GM13976 (cell line): ENCODE measurements at regions not wholly inside any gene's neighbourhood (a gene's known extent, or its start where the extent isn't known, plus 50 kb on each side); places are given as distances from the start of the nearest gene placed in this dataset.

Source experiments
- DNase-seq: peaks from one replicate; pipeline ENCODE4 v3.0.0; 2012; ENCODE audit warnings: low spot score
- in situ Hi-C: fragments of 300-500 bp; cut with MboI; formaldehyde crosslinking; loops from one replicate; pipeline ENCODE4 v1.12.0; 2022; ENCODE audit warnings: low sequenced_read_pairs, mixed read lengths, inconsistent platforms; ENCODE audit not compliant: unreplicated experiment
- TF ChIP-seq, protein P1 (sequence below): IDR thresholded peaks from 2 replicates; pipeline ENCODE4 v1.5.1; 2012; ENCODE audit warnings: borderline replicate concordance, mild to moderate bottlenecking; ENCODE audit not compliant: insufficient read depth; ENCODE audit errors: extremely low read depth, missing control alignments, control extremely low read depth

DNA sequence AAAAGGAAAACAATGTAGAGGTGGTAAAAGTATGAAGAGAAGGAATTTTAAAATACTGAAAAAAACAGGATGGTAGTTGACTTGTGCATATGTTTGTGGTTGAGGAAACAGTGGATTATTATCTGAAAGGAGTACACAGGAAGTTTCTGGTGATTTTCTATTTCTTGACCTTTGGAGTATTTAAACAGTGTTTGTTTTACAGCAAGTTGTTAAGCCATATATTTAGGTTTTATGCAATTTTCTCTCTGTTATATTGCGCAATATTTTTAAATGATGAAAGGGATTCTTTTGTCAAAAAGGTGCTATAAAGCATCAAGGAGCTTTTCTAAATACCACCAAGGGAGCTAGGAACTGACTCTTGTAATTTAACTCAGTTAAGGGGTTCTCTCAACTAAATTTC is 343.1 kb upstream of the MAOA start:
- TF ChIP-seq, protein P1, sequence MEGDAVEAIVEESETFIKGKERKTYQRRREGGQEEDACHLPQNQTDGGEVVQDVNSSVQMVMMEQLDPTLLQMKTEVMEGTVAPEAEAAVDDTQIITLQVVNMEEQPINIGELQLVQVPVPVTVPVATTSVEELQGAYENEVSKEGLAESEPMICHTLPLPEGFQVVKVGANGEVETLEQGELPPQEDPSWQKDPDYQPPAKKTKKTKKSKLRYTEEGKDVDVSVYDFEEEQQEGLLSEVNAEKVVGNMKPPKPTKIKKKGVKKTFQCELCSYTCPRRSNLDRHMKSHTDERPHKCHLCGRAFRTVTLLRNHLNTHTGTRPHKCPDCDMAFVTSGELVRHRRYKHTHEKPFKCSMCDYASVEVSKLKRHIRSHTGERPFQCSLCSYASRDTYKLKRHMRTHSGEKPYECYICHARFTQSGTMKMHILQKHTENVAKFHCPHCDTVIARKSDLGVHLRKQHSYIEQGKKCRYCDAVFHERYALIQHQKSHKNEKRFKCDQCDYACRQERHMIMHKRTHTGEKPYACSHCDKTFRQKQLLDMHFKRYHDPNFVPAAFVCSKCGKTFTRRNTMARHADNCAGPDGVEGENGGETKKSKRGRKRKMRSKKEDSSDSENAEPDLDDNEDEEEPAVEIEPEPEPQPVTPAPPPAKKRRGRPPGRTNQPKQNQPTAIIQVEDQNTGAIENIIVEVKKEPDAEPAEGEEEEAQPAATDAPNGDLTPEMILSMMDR = no peak
- in situ Hi-C loops = no loop called here
- DNase-seq = no peak

DNA sequence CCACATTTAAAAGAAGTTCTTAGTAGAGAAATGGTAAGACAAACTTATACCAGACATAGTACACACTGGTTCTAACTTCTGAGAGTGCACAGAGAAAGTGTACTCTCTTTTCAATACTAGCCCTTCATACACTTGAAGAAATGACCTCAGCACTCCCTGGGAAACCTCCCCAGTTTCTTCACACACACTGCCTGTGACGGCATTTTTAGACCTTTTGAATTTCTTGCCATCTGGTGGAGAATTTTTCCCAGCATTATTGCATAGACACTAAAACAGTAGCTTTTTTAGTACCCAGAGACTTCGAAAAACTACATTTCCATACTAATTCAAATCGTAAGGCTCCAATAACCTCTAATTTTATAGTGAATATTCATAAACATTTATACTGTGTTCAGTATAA is 341.6 kb upstream of the MAOA start:
- in situ Hi-C loops = no loop called here
- TF ChIP-seq, protein P1 = no peak

DNA sequence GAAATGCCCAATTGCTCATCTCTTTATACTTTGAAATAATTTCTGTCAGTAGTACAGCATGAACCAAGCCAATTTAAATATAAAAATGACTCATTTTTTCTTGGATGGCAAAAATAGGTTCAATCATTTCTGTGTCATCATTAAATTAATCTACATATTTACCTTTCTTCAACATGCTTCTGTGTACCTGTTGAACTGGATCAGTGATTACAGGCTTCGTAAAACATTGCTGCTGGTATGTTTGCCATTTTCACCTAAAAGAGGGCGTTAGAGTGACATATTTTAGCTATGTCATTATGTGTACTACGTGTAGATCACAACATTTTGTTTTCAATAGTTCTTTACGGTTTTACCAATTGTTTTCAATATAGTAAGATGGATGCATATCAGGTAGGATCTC is 340.5 kb upstream of the MAOA start:
- DNase-seq = no peak
- in situ Hi-C loops = no loop called here
- TF ChIP-seq, protein P1 = no peak

More for the DNA sequence above, 341.6 kb upstream of the MAOA start:
- DNase-seq = no peak

DNA sequence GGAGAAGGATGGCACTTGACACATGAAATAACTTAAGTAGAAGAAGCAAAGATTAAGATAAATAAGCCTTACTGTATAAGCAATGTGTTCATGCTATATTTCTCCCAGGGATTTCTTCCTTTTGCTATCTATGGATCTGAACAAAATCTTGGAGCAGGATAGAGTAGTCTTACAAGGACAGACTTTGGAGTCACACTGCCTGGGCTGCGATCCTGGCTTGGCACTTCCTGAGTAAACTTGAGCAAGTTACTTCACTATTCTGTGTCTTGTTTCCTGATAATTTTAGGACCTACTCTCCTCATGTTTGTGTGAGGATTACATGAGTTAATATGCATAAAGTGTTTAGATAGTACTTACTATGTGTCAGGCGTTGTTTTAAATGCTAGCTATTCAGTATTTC is 340.0 kb upstream of the MAOA start:
- DNase-seq = no peak
- in situ Hi-C loops = no loop called here
- TF ChIP-seq, protein P1 = no peak

DNA sequence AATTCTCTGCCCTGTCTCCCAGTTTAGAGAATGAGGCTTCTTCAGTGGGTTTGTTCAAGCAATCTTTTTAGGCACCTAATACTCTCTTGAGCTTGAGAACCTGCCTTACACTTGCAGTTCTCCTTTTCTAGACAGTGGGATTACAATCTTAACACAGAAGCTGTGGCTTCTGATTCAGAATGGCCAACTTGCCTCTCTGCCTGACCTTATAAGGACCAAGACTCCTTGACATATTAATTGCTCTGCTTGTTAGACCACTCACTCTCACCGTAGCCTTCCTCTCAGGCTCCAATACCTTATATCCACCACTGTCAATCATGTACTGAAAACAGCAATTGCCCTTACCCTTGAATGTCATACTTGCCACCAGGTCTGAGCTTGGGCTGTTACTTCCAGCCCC is 338.7 kb upstream of the MAOA start:
- no peak for DNase-seq
- TF ChIP-seq, protein P1 = no peak
- in situ Hi-C loops = no loop called here

DNA sequence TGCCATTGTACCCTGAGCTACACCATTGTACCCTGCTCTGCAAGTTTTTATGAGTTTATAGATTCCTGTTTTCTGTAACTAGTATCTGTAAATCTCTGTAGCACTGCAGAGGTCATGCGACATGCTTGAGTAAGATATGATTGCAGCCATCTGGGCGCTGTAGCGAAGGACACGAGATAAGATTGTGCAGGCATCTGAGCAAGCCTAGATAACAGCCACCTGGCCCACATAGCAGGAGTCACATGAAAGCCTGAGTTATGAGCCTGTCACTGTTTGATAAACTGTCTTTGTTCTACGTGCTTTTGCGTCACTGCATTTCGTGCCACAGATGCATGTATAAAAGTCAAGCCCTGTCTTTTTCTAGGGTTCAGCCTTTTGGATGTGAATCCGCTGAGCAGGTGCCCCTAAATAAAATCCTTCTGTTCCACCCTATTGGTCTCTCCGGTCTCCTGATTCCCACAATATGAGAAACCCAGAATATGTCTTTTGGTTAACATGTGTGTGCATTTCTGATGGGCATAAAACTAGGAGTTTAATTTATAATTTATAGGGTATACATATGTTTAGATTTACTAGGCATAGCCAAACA is 327.6 kb upstream of the MAOA start:
- TF ChIP-seq, protein P1 = no peak
- in situ Hi-C loops = loop anchor here (25.0 kb wide), 1 partner anchor 1541 kb away; no protein-coding TSS in a partner anchor
- DNase-seq = no peak
